Liver (tissue), 8 donors: ENCODE measurements at regions not wholly inside any gene's neighbourhood (a gene's known extent, or its start where the extent isn't known, plus 50 kb on each side); places are given as distances from the start of the nearest gene placed in this dataset.
A peak's percentile ranks its signal among the peaks of the same experiment; 100 is the strongest.

Experiments
- DNase-seq: peaks from one replicate; pipeline ENCODE4 v3.0.0-alpha.2; 2017; ENCODE audit warnings: low spot score
- H3K27ac ChIP-seq, 2 donors: one replicate each; pipeline ENCODE4 v1.7.0; 2013; ENCODE audit warnings: inconsistent platforms in 2 of 2, low read length in 2 of 2, control low read depth in 1 of 2, low read depth in 1 of 2, mild to moderate bottlenecking in 1 of 2
- H3K27me3 ChIP-seq, 4 donors: one replicate each; pipeline versions ENCODE4 v1.6.1 to v1.7.0; 2013; ENCODE audit warnings: low read length in 3 of 4, inconsistent platforms in 1 of 4, mild to moderate bottlenecking in 1 of 4, moderate library complexity in 1 of 4; ENCODE audit not compliant: control insufficient read depth in 4 of 4, insufficient read depth in 4 of 4
- H3K36me3 ChIP-seq, 4 donors: one replicate each; pipeline versions ENCODE4 v1.6.1 to v1.7.0; 2013; ENCODE audit warnings: low read length in 3 of 4, mild to moderate bottlenecking in 3 of 4, low read depth in 1 of 4, moderate library complexity in 1 of 4; ENCODE audit not compliant: control insufficient read depth in 4 of 4, insufficient read depth in 3 of 4
- H3K4me1 ChIP-seq, 4 donors: one replicate each; pipeline versions ENCODE4 v1.6.1 to v1.7.0; 2013; ENCODE audit warnings: low read length in 3 of 4, mild to moderate bottlenecking in 3 of 4, moderate library complexity in 1 of 4; ENCODE audit not compliant: control insufficient read depth in 4 of 4, insufficient read depth in 4 of 4
- H3K4me3 ChIP-seq, 3 donors: one replicate each; pipeline versions ENCODE4 v1.6.1 to v1.7.0; 2013; ENCODE audit warnings: low read length in 3 of 3, control low read depth in 1 of 3, low read depth in 1 of 3, mild to moderate bottlenecking in 1 of 3
- H3K9ac ChIP-seq, 2 donors: one replicate each; pipeline ENCODE4 v1.7.0; 2013; ENCODE audit warnings: low read length in 2 of 2, mild to moderate bottlenecking in 2 of 2, moderate library complexity in 2 of 2, control low read depth in 1 of 2, low read depth in 1 of 2
- H3K9me3 ChIP-seq, 4 donors: one replicate each; pipeline versions ENCODE4 v1.6.1 to v1.7.0; 2013; ENCODE audit warnings: low read length in 3 of 4; ENCODE audit not compliant: control insufficient read depth in 4 of 4
- ATF3 ChIP-seq: IDR thresholded peaks from 2 replicates; pipeline ENCODE4 v1.6.1; 2016; ENCODE audit warnings: antibody characterized with exemption
- EGR1 ChIP-seq, 2 donors: IDR thresholded peaks; 2 replicates each; pipeline ENCODE4 v1.6.1; 2016 to 2018; ENCODE audit warnings: antibody characterized with exemption in 2 of 2, low read depth in 2 of 2
- FOXA1 ChIP-seq: IDR thresholded peaks from 2 replicates; pipeline ENCODE4 v1.6.1; 2016; ENCODE audit warnings: antibody characterized with exemption
- FOXA2 ChIP-seq: IDR thresholded peaks from 2 replicates; pipeline ENCODE4 v1.6.1; 2016; ENCODE audit warnings: antibody characterized with exemption
- GABPA ChIP-seq, 2 donors: IDR thresholded peaks in 1 of 2; conservative IDR thresholded peaks in 1 of 2; 2 replicates each; pipeline ENCODE4 v1.6.1; 2016; ENCODE audit warnings: antibody characterized with exemption in 2 of 2, mild to moderate bottlenecking in 1 of 2, moderate library complexity in 1 of 2
- HNF4A ChIP-seq, 2 donors: conservative IDR thresholded peaks; 2 replicates each; pipeline ENCODE4 v1.6.1; 2016; ENCODE audit warnings: antibody characterized with exemption in 2 of 2, mild to moderate bottlenecking in 2 of 2
- JUND ChIP-seq, 2 donors: IDR thresholded peaks; 2 replicates each; pipeline ENCODE4 v1.6.1; 2016; ENCODE audit warnings: antibody characterized with exemption in 2 of 2
- SP1 ChIP-seq: IDR thresholded peaks from 2 replicates; pipeline ENCODE4 v1.6.1; 2018; ENCODE audit warnings: antibody characterized with exemption, mild to moderate bottlenecking
- WGBS: extraction: QIAGEN DNeasy Blood & Tissue Kit; methylation state at CpG from one replicate; pipeline ENCODE4 v1.1.7; 2013; 5-methylcytosine and 5-hydroxymethylcytosine counted together
- TF ChIP-seq, protein P1 (sequence below): fragments of 150-350 bp; IDR thresholded peaks from 2 replicates; pipeline ENCODE4 v1.5.1; 2017; ENCODE audit warnings: improper control_type of control experiment, low read depth, low read length; ENCODE audit not compliant: missing input control
- TF ChIP-seq, protein P2 (sequence below): IDR thresholded peaks from 2 replicates; pipeline ENCODE4 v1.6.1; 2016; ENCODE audit warnings: antibody characterized with exemption
- TF ChIP-seq, protein P3 (sequence below): IDR thresholded peaks from 2 replicates; pipeline ENCODE4 v1.6.1; 2016; ENCODE audit warnings: antibody characterized with exemption, mild to moderate bottlenecking
- donor health status: healthy.
- donor health status: healthy.
- donor health status: healthy.
- donor health status: healthy.
- donor health status: healthy.

- WGBS, result 76% methylated on average over 4 of the region's 4 CpGs
- no peak overlapping the region for H3K27ac ChIP-seq
- no peaks in the 10 kb centered on the region for H3K36me3 ChIP-seq
- H3K9me3 ChIP-seq, result no peaks in the 10 kb centered on the region
- no peaks in the 10 kb centered on the region for H3K27me3 ChIP-seq
- TF ChIP-seq, protein P1, sequence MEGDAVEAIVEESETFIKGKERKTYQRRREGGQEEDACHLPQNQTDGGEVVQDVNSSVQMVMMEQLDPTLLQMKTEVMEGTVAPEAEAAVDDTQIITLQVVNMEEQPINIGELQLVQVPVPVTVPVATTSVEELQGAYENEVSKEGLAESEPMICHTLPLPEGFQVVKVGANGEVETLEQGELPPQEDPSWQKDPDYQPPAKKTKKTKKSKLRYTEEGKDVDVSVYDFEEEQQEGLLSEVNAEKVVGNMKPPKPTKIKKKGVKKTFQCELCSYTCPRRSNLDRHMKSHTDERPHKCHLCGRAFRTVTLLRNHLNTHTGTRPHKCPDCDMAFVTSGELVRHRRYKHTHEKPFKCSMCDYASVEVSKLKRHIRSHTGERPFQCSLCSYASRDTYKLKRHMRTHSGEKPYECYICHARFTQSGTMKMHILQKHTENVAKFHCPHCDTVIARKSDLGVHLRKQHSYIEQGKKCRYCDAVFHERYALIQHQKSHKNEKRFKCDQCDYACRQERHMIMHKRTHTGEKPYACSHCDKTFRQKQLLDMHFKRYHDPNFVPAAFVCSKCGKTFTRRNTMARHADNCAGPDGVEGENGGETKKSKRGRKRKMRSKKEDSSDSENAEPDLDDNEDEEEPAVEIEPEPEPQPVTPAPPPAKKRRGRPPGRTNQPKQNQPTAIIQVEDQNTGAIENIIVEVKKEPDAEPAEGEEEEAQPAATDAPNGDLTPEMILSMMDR, result no peak
- TF ChIP-seq ATF3 (no peak), JUND (IDR thresholded peaks at IDR 0.05) (no peak), HNF4A (conservative IDR thresholded peaks at IDR 0.05) (no peak), GABPA (IDR thresholded peaks at IDR 0.05 in 1 of 2, conservative IDR thresholded peaks at IDR 0.05 in 1 of 2) (no peak), SP1 (no peak), EGR1 (IDR thresholded peaks at IDR 0.05; ENCODE audit: low read depth in 2 of 2) (no peak)
- TF ChIP-seq, protein P2, sequence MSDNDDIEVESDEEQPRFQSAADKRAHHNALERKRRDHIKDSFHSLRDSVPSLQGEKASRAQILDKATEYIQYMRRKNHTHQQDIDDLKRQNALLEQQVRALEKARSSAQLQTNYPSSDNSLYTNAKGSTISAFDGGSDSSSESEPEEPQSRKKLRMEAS, result no peak
- TF ChIP-seq, protein P3, sequence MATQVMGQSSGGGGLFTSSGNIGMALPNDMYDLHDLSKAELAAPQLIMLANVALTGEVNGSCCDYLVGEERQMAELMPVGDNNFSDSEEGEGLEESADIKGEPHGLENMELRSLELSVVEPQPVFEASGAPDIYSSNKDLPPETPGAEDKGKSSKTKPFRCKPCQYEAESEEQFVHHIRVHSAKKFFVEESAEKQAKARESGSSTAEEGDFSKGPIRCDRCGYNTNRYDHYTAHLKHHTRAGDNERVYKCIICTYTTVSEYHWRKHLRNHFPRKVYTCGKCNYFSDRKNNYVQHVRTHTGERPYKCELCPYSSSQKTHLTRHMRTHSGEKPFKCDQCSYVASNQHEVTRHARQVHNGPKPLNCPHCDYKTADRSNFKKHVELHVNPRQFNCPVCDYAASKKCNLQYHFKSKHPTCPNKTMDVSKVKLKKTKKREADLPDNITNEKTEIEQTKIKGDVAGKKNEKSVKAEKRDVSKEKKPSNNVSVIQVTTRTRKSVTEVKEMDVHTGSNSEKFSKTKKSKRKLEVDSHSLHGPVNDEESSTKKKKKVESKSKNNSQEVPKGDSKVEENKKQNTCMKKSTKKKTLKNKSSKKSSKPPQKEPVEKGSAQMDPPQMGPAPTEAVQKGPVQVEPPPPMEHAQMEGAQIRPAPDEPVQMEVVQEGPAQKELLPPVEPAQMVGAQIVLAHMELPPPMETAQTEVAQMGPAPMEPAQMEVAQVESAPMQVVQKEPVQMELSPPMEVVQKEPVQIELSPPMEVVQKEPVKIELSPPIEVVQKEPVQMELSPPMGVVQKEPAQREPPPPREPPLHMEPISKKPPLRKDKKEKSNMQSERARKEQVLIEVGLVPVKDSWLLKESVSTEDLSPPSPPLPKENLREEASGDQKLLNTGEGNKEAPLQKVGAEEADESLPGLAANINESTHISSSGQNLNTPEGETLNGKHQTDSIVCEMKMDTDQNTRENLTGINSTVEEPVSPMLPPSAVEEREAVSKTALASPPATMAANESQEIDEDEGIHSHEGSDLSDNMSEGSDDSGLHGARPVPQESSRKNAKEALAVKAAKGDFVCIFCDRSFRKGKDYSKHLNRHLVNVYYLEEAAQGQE, result no peak
- no peak overlapping the region for H3K4me3 ChIP-seq
- peaks cover 0 to 7% (median 2%) of the 10 kb centered on the region in 4 donors for H3K4me1 ChIP-seq
- no peak for DNase-seq
- H3K9ac ChIP-seq, result no peak overlapping the region
These were observed 888.0 kb upstream of the CHAC2 start for GRCh38 chr2:52879561-52879960.

- DNase-seq, result no peak
- H3K9ac ChIP-seq, result no peak overlapping the region
- no peaks in the 10 kb centered on the region for H3K9me3 ChIP-seq
- no peaks in the 10 kb centered on the region for H3K36me3 ChIP-seq
- no peak overlapping the region for H3K27ac ChIP-seq
- peaks cover 0 to 7% (median 2%) of the 10 kb centered on the region in 4 donors for H3K4me1 ChIP-seq
- no peak overlapping the region for H3K4me3 ChIP-seq
- H3K27me3 ChIP-seq, result no peaks in the 10 kb centered on the region
- WGBS, result 41% methylated on average over 1 of the region's 1 CpG
- no peak for TF ChIP-seq ATF3
- TF ChIP-seq FOXA2, result peak; percentile 36
- TF ChIP-seq FOXA1, result no peak
These were observed 889.9 kb upstream of the CHAC2 start for GRCh38 chr2:52877703-52878102.
